A673 (cell line): ENCODE measurements at regions not wholly inside any gene's neighbourhood (a gene's known extent, or its start where the extent isn't known, plus 50 kb on each side); places are given as distances from the start of the nearest gene placed in this dataset.

Source experiments
- BruUV-seq: library from RNA; stranded (reverse); fragments of 400-500 nt; replicated peaks from 2 replicates; lab custom pipeline; 2021; lab: Mats Ljungman, UMichigan
- CTCF ChIA-PET: fragments of 300-600 bp; sonication (Branson Sonifier 250); formaldehyde crosslinking; loops from one replicate; lab custom pipeline; 2022; ENCODE audit warnings: antibody characterized with exemption; lab: Charles Lee
- POLR2A ChIA-PET: fragments of 300-600 bp; sonication (Branson Sonifier 250); formaldehyde crosslinking; loops from one replicate; lab custom pipeline; 2022; ENCODE audit warnings: antibody characterized with exemption; ENCODE audit not compliant: low non-redundant PET; lab: Charles Lee
- DNase-seq: peaks from one replicate; pipeline ENCODE4 v3.0.0-alpha.2; 2015; ENCODE audit warnings: low spot score
- H3K27ac ChIP-seq: fragments of 200-600 bp; sonication (generic); 2 replicates; pipeline ENCODE4 v1.5.1; 2016; ENCODE audit warnings: mixed run types, low read depth, mild to moderate bottlenecking, mixed read lengths, antibody characterized with exemption, low read length; ENCODE audit not compliant: poor library complexity, severe bottlenecking
- H3K27me3 ChIP-seq: fragments of 200-600 bp; sonication (generic); replicated peaks from 2 replicates; pipeline ENCODE4 v1.6.1; 2017; ENCODE audit warnings: mixed run types, low read depth, mild to moderate bottlenecking, mixed read lengths, antibody characterized with exemption, low read length; ENCODE audit not compliant: insufficient read depth, poor library complexity
- H3K36me3 ChIP-seq: fragments of 200-600 bp; sonication (generic); 2 replicates; pipeline ENCODE4 v1.6.1; 2016; ENCODE audit warnings: mixed run types, mild to moderate bottlenecking, mixed read lengths, antibody characterized with exemption, low read length; ENCODE audit not compliant: insufficient read depth, poor library complexity, severe bottlenecking
- H3K4me1 ChIP-seq: fragments of 200-600 bp; sonication (generic); 2 replicates; pipeline ENCODE4 v1.6.1; 2017; ENCODE audit warnings: mixed run types, mild to moderate bottlenecking, mixed read lengths, antibody characterized with exemption, low read length; ENCODE audit not compliant: insufficient read depth, poor library complexity, severe bottlenecking
- H3K4me3 ChIP-seq: fragments of 200-600 bp; sonication (generic); 2 replicates; pipeline ENCODE4 v1.5.1; 2016; ENCODE audit warnings: low read depth, mixed run types, mild to moderate bottlenecking, mixed read lengths, low read length; ENCODE audit not compliant: poor library complexity, severe bottlenecking
- H3K9me3 ChIP-seq: fragments of 200-600 bp; sonication (generic); 2 replicates; pipeline ENCODE4 v1.6.1; 2016; ENCODE audit warnings: mixed run types, low read depth, mild to moderate bottlenecking, mixed read lengths, antibody characterized with exemption, low read length; ENCODE audit not compliant: poor library complexity, severe bottlenecking
- CTCF ChIP-seq: fragments of 300-800, 200-600 bp; sonication (generic); conservative IDR thresholded peaks from 2 replicates; pipeline ENCODE4 v1.5.1; 2017; ENCODE audit warnings: low read depth, mild to moderate bottlenecking, antibody characterized with exemption, low read length, moderate library complexity, mixed read lengths
- EZH2 ChIP-seq: fragments of 200-600 bp; sonication (generic); IDR thresholded peaks from 2 replicates; pipeline ENCODE4 v1.6.1; 2017; ENCODE audit warnings: borderline replicate concordance, low read depth, mild to moderate bottlenecking, mixed read lengths, antibody characterized with exemption, low read length; ENCODE audit not compliant: poor library complexity, severe bottlenecking
- intact Hi-C: fragments of 100-400 bp; cut with micrococcal nuclease; formaldehyde crosslinking; loops from one replicate; pipeline ENCODE4 v1.10.0; 2022; ENCODE audit not compliant: unreplicated experiment

GRCh38 chr4:111018216-111018615, 395.3 kb upstream of the PITX2 start:
- BruUV-seq, result no TSS peak
- ChIA-PET POLR2A (no interaction called here), CTCF (no interaction called here)
- Histone ChIP-seq H3K27ac (no peak overlapping the region), H3K4me3 (no peak overlapping the region), H3K9me3 (no peaks in the 10 kb centered on the region), H3K36me3 (no peaks in the 10 kb centered on the region), H3K4me1 (peaks cover 9% of the 10 kb centered on the region), H3K27me3 (peaks cover 81% of the 10 kb centered on the region)
- intact Hi-C loops, result no loop called here
- DNase-seq, result no peak
- TF ChIP-seq EZH2 (no peak), CTCF (no peak)

DNA sequence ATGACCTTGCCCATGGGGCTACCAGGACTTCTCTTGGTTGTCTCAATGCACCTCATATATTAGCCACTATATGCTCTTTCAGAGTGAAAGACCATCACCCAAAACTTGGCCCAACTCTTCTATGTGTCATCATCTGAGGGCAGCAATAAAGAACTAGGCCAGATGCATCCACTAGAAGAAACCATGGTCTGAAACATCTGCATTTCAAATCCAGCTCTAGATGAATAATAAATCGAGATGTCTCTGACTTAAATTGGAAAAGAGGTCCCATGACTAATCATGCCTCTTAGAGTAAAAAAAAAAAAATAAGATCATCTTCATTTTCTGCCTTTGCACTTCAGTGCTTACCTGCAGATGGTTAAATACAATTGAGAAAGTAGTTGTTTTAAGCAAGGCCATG, 397.6 kb upstream of the PITX2 start:
- BruUV-seq, result no TSS peak
- Histone ChIP-seq H3K27me3 (peaks cover 74% of the 10 kb centered on the region), H3K36me3 (no peaks in the 10 kb centered on the region), H3K4me1 (peaks cover 9% of the 10 kb centered on the region), H3K4me3 (no peak overlapping the region), H3K9me3 (no peaks in the 10 kb centered on the region), H3K27ac (no peak overlapping the region)
- CTCF ChIA-PET, result no interaction called here
- POLR2A ChIA-PET, result no interaction called here
- no peak for DNase-seq
- intact Hi-C loops, result no loop called here
- TF ChIP-seq CTCF (no peak), EZH2 (no peak)

GRCh38 chr4:111020961-111021360, 398.1 kb upstream of the PITX2 start:
- Histone ChIP-seq H3K27me3 (peaks cover 69% of the 10 kb centered on the region), H3K27ac (no peak overlapping the region), H3K4me3 (no peak overlapping the region), H3K36me3 (no peaks in the 10 kb centered on the region), H3K4me1 (peaks cover 9% of the 10 kb centered on the region), H3K9me3 (no peaks in the 10 kb centered on the region)
- ChIA-PET POLR2A (no interaction called here), CTCF (no interaction called here)
- BruUV-seq, result no TSS peak
- no peak for TF ChIP-seq CTCF
- no peak for TF ChIP-seq EZH2
- DNase-seq, result no peak
- intact Hi-C loops, result no loop called here
